GM12872 (cell line): ENCODE measurements at regions not wholly inside any gene's neighbourhood (a gene's known extent, or its start where the extent isn't known, plus 50 kb on each side); places are given as distances from the start of the nearest gene placed in this dataset.

Experiments
- TF ChIP-seq, protein P1 (sequence below): IDR thresholded peaks from 3 replicates; pipeline ENCODE4 v1.5.1; 2011; ENCODE audit warnings: low read depth, mild to moderate bottlenecking, low read length, moderate library complexity; ENCODE audit not compliant: insufficient read depth

GRCh38 chr2:16420421-16420820, 245.2 kb downstream of the CYRIA start:
- TF ChIP-seq, protein P1, sequence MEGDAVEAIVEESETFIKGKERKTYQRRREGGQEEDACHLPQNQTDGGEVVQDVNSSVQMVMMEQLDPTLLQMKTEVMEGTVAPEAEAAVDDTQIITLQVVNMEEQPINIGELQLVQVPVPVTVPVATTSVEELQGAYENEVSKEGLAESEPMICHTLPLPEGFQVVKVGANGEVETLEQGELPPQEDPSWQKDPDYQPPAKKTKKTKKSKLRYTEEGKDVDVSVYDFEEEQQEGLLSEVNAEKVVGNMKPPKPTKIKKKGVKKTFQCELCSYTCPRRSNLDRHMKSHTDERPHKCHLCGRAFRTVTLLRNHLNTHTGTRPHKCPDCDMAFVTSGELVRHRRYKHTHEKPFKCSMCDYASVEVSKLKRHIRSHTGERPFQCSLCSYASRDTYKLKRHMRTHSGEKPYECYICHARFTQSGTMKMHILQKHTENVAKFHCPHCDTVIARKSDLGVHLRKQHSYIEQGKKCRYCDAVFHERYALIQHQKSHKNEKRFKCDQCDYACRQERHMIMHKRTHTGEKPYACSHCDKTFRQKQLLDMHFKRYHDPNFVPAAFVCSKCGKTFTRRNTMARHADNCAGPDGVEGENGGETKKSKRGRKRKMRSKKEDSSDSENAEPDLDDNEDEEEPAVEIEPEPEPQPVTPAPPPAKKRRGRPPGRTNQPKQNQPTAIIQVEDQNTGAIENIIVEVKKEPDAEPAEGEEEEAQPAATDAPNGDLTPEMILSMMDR: no peak

- TF ChIP-seq, protein P1: no peak
Measured at GRCh38 chr2:16417726-16418125, 247.9 kb downstream of the CYRIA start.

DNA sequence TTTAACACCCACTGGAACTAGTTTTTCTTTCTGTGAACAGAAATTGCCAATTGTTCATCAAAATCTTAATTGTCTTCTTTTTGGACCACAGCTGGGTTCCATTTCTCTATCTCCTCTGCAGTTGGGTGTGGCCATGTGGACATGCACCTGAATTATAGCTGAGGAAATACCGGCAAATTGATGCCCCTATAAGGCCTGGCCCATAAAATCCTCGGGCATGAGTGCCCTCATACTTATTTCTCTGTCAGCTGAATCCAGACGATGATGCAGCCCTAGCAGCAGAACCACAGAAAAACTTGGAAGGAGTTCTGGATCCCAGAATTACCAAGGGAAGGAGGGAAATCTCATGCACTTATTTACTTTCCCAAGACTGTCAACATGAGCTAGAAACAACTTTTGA, 249.0 kb downstream of the CYRIA start:
- TF ChIP-seq, protein P1: no peak

DNA sequence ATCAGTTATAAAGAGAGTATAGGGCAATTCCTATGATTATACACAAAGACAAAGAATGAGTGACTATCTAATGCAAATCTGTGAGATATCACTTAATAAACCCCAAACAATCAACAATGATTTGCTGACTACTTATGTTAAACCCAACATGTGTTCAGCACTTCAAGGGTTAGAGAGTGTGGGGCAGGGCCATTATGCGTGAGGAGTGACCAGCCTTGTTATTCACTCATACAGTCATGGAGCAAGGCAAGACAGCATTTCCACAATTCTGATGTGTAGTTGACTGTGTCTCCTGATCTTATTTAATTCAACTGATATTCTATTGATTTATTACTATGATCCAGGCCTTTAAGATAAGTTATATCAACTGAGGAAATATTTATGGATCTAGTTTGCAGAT, 251.7 kb downstream of the CYRIA start:
- TF ChIP-seq, protein P1: no peak

DNA sequence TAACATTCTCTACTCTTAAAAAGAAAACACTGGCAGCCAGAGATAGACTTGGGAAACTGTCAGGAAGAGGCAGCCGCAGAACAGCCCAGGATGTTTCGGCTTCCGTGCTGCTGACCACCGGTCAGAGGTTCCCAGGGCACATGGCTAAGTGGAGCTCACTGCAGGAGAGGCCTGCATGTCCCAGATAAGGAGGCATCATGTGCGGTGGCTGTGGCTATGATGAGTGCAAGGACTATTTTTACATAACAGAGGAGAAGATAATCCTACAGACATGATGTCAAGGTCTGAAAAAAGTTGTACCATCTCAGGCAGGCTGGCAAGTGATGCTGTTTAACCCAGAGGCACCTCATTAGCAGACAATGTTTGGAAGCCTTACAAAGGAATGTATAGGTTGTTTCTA, 252.3 kb downstream of the CYRIA start:
- TF ChIP-seq, protein P1: no peak

- TF ChIP-seq, protein P1: no peak
Measured at GRCh38 chr2:16412321-16413030, 253.2 kb downstream of the CYRIA start.

DNA sequence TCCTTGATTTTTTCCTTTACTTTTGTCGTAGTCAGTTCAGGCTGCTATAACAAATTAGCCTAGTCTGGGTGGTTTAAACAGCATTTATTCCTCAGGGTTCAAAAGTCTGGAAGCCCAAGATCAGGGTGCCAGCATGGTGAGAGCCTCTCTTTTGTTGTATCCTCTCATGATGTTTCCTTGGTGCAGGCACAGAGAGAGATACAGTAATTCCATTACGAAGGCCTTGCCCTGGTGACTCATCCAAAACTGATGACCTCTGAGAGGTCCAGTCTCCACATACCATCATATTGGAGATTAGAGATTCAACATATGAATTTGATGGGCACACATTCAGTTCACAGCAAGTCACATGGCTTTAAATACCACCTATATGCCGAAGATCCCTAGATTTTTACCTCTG, 253.8 kb downstream of the CYRIA start:
- TF ChIP-seq, protein P1: no peak
